Endothelial cell of umbilical vein (primary cell): ENCODE measurements at regions not wholly inside any gene's neighbourhood (a gene's known extent, or its start where the extent isn't known, plus 50 kb on each side); places are given as distances from the start of the nearest gene placed in this dataset.

Experiments used
- FOS ChIP-seq: IDR thresholded peaks from 2 replicates; pipeline ENCODE4 v1.6.1; 2011; ENCODE audit warnings: mild to moderate bottlenecking, low read length, moderate library complexity, borderline replicate concordance; ENCODE audit not compliant: insufficient read depth
- POLR2A ChIP-seq: IDR thresholded peaks from 2 replicates; pipeline ENCODE4 v1.6.1; 2012; ENCODE audit warnings: low read depth, mild to moderate bottlenecking, control low read depth, low read length
- POLR2AphosphoS5 ChIP-seq: IDR thresholded peaks from 2 replicates; pipeline ENCODE4 v1.6.1; 2012; ENCODE audit warnings: low read depth, mild to moderate bottlenecking, control low read depth, low read length, moderate library complexity; ENCODE audit not compliant: insufficient read depth
- TF ChIP-seq, protein P1 (sequence below), 2 donors: IDR thresholded peaks; 1 replicate in 1 of 2; 2 replicates in 1 of 2; pipeline ENCODE4 v1.5.1; 2011; ENCODE audit warnings: low read length in 2 of 2, mild to moderate bottlenecking in 2 of 2, moderate library complexity in 2 of 2, control low read depth in 1 of 2, inconsistent platforms in 1 of 2, low read depth in 1 of 2; ENCODE audit not compliant: insufficient read depth in 1 of 2; ENCODE audit errors: extremely low read depth in 1 of 2
- TF ChIP-seq, protein P2 (sequence below): IDR thresholded peaks from 2 replicates; pipeline ENCODE4 v1.6.1; 2011; ENCODE audit not compliant: insufficient read depth, insufficient read length

DNA sequence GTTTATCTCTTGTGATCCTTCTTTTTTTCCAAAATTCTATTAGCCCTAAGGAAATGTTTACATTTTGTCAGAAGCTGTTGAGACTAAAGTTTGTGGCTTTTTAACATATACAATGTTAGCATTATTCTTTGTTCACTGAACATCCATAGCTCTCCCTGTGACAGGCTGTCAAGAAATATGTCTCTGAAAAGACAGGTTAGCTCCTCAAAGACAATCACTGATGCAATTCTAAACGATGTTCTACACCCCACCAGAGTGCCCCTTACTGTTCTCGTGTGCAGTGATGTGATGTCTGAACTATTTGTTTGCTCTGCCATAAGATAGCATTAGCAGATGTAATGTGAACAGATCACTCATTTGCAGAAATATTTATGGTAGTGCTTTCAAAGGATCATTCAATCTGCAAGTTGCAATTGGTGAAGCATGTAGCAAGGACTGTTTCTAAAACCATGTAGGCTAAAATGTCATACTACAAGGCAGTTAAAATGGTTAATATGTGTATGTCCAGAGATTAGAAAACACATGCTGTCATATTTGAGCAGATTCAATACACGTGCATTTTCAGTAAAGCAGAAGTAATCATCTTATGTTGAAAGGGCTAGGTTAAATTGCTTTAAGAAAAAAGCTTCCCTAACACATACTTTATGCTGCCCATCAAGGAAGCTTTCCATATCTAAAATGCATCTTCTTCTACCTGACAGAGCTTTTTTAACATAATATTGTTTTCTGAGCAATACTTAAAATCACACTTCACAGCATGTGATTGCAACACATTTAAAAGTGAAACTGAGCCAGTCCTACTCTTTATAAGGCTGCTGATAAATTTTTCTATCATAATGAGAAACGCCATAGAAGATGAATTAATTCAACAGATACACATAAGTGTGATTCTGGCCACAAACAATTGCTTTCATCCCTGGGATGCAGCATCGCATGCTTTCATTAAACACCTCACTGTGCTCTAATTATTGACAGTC, 285.7 kb upstream of the UBE2E3 start:
- TF ChIP-seq, protein P1, sequence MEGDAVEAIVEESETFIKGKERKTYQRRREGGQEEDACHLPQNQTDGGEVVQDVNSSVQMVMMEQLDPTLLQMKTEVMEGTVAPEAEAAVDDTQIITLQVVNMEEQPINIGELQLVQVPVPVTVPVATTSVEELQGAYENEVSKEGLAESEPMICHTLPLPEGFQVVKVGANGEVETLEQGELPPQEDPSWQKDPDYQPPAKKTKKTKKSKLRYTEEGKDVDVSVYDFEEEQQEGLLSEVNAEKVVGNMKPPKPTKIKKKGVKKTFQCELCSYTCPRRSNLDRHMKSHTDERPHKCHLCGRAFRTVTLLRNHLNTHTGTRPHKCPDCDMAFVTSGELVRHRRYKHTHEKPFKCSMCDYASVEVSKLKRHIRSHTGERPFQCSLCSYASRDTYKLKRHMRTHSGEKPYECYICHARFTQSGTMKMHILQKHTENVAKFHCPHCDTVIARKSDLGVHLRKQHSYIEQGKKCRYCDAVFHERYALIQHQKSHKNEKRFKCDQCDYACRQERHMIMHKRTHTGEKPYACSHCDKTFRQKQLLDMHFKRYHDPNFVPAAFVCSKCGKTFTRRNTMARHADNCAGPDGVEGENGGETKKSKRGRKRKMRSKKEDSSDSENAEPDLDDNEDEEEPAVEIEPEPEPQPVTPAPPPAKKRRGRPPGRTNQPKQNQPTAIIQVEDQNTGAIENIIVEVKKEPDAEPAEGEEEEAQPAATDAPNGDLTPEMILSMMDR (IDR thresholded peaks at IDR 0.05; ENCODE audit: extremely low read depth in 1 of 2, insufficient read depth in 1 of 2, low read depth in 1 of 2, low read length in 2 of 2), result no peak
- TF ChIP-seq POLR2AphosphoS5 (no peak), POLR2A (no peak), FOS (no peak)
- TF ChIP-seq, protein P2, sequence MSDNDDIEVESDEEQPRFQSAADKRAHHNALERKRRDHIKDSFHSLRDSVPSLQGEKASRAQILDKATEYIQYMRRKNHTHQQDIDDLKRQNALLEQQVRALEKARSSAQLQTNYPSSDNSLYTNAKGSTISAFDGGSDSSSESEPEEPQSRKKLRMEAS, result no peak
